ENCODE measurements at regions not wholly inside any gene's neighbourhood (a gene's known extent, or its start where the extent isn't known, plus 50 kb on each side); places are given as distances from the start of the nearest gene placed in this dataset.

DNA sequence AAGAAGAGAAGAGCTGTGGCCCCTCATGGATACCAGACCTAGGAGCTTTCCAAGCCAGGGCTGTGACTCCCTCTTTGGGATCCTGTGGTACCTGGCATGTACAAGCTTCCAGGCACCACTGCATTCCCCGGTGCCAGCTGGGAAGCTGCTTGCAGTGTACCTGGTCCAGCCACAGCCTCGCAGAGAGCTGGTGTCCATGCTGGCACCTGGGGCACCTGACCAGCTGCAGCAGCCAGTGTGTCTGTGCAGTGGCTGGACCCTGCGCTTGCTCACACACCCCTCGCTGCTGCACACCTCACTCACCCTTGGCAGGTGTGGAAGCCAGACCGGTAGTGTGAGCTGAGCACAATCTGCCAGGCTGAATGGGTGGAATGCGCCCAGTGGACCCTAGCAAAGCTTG, 190.9 kb upstream of the MAN1A1 start:
- Histone ChIP-seq H3K36me3 (ENCODE audit: control insufficient read depth, insufficient read depth, low read length) (no peaks in the 10 kb centered on the region), H3K4me1 (ENCODE audit: control insufficient read depth, insufficient read depth, low read length) (no peaks in the 10 kb centered on the region), H3K4me3 (ENCODE audit: low read length) (no peak overlapping the region), H3K9me3 (ENCODE audit: control insufficient read depth, low read depth, low read length) (no peaks in the 10 kb centered on the region), H3K27ac (ENCODE audit: low read length) (no peak overlapping the region), H3K27me3 (ENCODE audit: control insufficient read depth, insufficient read depth, low read length) (no peaks in the 10 kb centered on the region)
- DNase-seq, result no peak
- WGBS (ENCODE audit: insufficient coverage, low lambda C conversion rate), result no CpG with 5 or more reads among the region's 6 CpGs

DNA sequence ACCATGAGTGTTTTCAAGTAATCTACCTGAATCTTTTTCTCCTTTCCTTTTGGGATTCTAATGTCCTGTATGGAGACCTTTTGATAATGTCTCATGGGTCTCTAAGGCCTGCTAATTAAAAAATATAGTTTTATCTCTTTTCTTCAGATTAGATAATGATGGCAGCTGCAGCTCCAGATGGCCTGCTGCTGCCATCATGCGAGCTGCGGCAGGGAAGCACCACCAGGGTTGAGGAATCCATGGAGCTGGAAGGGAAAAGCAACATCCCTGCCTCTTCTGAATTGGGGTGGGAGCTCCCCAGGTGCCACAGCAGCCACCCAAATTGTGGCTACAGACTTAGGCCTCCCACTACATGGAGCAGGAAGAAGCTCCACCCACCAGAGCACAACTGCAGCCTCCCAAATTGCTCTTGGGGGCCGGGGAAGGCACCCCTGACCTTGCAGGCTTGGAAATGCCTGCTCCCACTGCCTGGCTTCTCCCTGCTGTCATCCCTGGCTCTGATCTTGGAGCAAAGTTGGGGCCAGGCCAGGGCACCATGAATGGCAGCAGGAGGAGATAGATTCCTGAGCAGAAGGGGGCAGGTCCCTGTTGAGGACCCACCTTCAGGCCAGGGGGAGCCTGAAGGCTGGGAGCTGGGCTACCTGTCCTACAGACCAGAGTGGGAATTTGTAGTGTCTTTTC, 189.6 kb upstream of the MAN1A1 start:
- no CpG with 5 or more reads among the region's 3 CpGs for WGBS (ENCODE audit: insufficient coverage, low lambda C conversion rate)
- no peak overlapping the region for H3K4me3 ChIP-seq (ENCODE audit: low read length)
- H3K9me3 ChIP-seq (ENCODE audit: control insufficient read depth, low read depth, low read length), result no peaks in the 10 kb centered on the region
- H3K36me3 ChIP-seq (ENCODE audit: control insufficient read depth, insufficient read depth, low read length), result no peaks in the 10 kb centered on the region
- no peaks in the 10 kb centered on the region for H3K4me1 ChIP-seq (ENCODE audit: control insufficient read depth, insufficient read depth, low read length)
- no peaks in the 10 kb centered on the region for H3K27me3 ChIP-seq (ENCODE audit: control insufficient read depth, insufficient read depth, low read length)
- DNase-seq, result no peak
- H3K27ac ChIP-seq (ENCODE audit: low read length), result no peak overlapping the region

DNA sequence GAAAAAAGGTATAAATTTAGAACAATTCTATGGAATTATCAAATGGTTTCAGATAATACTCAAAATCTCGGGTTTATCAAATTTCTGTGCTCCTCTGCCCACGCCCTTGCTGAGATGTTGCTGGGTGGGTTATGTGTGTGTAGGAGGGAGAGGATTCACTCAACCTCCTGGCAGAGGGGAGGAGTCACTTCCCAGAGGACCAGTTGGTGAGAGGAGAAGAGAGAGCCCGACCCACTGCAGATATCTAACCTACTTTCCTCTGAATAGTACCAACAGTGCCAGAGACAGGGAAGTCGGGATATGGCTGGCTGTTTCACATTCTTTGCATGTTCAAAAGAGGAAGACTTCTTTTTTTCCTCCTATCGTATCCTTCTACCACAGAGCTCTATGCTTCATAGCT, 187.1 kb upstream of the MAN1A1 start:
- Histone ChIP-seq H3K9me3 (ENCODE audit: control insufficient read depth, low read depth, low read length) (no peaks in the 10 kb centered on the region), H3K4me1 (ENCODE audit: control insufficient read depth, insufficient read depth, low read length) (no peaks in the 10 kb centered on the region), H3K27ac (ENCODE audit: low read length) (no peak overlapping the region), H3K4me3 (ENCODE audit: low read length) (no peak overlapping the region), H3K36me3 (ENCODE audit: control insufficient read depth, insufficient read depth, low read length) (no peaks in the 10 kb centered on the region), H3K27me3 (ENCODE audit: control insufficient read depth, insufficient read depth, low read length) (no peaks in the 10 kb centered on the region)
- no CpG with 5 or more reads among the region's 5 CpGs for WGBS (ENCODE audit: insufficient coverage, low lambda C conversion rate)
- DNase-seq, result no peak

DNA sequence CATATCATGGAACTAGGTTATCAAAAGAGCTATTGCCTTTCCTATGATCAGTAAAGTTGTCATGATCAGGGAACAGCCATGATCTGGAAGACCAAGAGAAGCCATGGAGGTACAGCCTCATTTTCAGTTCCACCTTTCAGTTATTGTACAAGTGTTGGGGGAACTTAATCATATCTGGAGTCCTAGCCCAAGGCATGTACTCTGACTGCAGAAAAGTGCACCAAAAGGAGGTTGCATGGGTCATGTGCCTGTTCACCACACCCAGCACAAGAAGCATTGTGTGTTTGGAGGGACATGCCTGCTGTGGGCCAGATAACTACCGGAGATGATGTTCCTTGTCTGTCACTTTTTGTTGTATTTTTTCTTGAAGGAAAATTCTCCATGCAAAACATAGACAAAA, 185.8 kb upstream of the MAN1A1 start:
- no peaks in the 10 kb centered on the region for H3K4me1 ChIP-seq (ENCODE audit: control insufficient read depth, insufficient read depth, low read length)
- no CpG with 5 or more reads among the region's 1 CpG for WGBS (ENCODE audit: insufficient coverage, low lambda C conversion rate)
- no peak overlapping the region for H3K4me3 ChIP-seq (ENCODE audit: low read length)

DNA sequence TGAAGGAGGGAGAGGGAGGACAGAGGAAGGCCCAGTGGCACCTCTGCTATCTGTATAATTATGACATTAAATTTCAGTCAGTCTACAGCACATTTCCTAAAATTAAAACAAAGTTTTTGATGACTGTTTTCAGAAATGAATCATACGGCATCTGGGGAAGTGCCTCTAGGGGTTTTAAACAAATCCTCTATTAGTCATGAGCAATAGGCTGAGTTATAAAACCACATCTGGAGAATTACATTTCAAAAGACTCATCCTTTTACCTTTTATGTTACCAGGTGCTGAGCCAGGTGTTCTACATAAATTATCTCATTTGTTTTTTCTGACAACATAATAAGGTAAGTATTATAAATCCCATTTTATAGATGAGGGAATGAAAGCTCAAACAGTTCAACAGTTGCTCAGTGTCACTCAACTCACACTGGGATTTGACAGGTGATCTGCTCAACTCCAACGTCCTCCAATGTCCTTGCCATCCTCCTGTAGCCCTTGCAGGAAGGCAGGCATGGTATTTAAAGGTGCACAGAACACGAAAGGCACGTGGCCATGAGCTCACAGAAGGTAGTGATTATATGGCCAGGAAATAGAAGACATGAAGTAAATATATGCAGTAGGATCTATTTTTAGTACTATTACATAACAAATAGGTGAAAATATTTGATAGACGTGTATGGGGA, 184.2 kb upstream of the MAN1A1 start:
- H3K27me3 ChIP-seq (ENCODE audit: control insufficient read depth, insufficient read depth, low read length), result no peaks in the 10 kb centered on the region
- H3K4me3 ChIP-seq (ENCODE audit: low read length), result no peak overlapping the region
- no peaks in the 10 kb centered on the region for H3K9me3 ChIP-seq (ENCODE audit: control insufficient read depth, low read depth, low read length)
- no peaks in the 10 kb centered on the region for H3K4me1 ChIP-seq (ENCODE audit: control insufficient read depth, insufficient read depth, low read length)
- H3K36me3 ChIP-seq (ENCODE audit: control insufficient read depth, insufficient read depth, low read length), result no peaks in the 10 kb centered on the region
- H3K27ac ChIP-seq (ENCODE audit: low read length), result no peak overlapping the region
- no peak for DNase-seq
- WGBS (ENCODE audit: insufficient coverage, low lambda C conversion rate), result 75% methylated on average over 3 of the region's 5 CpGs

More for the DNA sequence above, 185.8 kb upstream of the MAN1A1 start:
- Histone ChIP-seq H3K27ac (ENCODE audit: low read length) (no peak overlapping the region), H3K36me3 (ENCODE audit: control insufficient read depth, insufficient read depth, low read length) (no peaks in the 10 kb centered on the region), H3K9me3 (ENCODE audit: control insufficient read depth, low read depth, low read length) (no peaks in the 10 kb centered on the region), H3K27me3 (ENCODE audit: control insufficient read depth, insufficient read depth, low read length) (no peaks in the 10 kb centered on the region)
- no peak for DNase-seq

DNA sequence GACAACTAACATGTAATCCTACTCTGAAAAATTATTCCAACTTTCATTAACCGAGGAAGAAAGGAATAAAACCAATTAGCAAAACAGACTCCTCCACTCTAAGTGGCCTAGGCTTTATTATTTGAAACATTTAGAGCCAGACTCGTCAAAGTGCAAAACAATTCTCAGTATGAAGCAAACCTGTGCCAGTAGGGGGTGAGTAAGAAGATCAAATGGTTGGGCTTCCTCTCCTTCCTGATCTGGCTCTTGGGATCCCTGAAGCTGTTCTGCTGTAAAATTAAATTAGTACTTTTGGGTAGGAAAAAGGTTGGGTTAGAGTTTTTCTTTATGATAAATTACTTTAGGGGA, 177.6 kb upstream of the MAN1A1 start:
- no CpG with 5 or more reads among the region's 2 CpGs for WGBS (ENCODE audit: insufficient coverage, low lambda C conversion rate)
- Histone ChIP-seq H3K36me3 (ENCODE audit: control insufficient read depth, insufficient read depth, low read length) (no peaks in the 10 kb centered on the region), H3K27me3 (ENCODE audit: control insufficient read depth, insufficient read depth, low read length) (no peaks in the 10 kb centered on the region), H3K27ac (ENCODE audit: low read length) (no peak overlapping the region), H3K9me3 (ENCODE audit: control insufficient read depth, low read depth, low read length) (no peaks in the 10 kb centered on the region), H3K4me3 (ENCODE audit: low read length) (no peak overlapping the region), H3K4me1 (ENCODE audit: control insufficient read depth, insufficient read depth, low read length) (no peaks in the 10 kb centered on the region)
- DNase-seq, result no peak

DNA sequence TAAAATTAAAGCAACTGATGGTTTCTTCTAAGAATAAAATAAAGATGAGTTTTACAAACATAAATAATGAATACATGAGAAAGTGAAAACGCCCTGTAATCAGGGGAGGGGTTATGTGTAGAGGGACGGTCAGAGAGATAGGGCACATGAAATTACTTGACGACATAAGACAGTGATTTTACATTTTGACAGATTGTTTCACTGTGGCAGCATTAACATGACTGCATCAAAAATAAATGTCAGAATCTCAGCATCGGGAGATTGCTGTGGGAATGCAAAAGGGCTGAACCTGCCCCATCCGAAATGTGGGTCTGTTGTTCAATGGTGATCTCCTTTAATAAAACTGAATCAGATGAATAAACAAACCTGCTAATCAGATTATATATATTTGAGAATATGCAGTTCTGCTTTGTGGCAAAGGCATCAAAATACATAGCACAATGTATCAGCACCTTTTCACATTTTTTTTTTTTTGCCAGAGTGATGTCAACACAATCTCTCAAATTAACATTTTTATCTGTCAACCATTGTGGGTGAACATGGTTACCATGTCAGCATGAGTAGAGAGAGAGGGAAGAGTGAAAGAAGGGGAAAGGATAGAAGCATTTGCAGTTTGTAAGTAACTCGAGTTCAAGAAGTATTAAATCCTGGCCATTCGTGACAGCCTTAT, 177.1 kb upstream of the MAN1A1 start:
- Histone ChIP-seq H3K36me3 (ENCODE audit: control insufficient read depth, insufficient read depth, low read length) (no peaks in the 10 kb centered on the region), H3K4me1 (ENCODE audit: control insufficient read depth, insufficient read depth, low read length) (no peaks in the 10 kb centered on the region), H3K27me3 (ENCODE audit: control insufficient read depth, insufficient read depth, low read length) (no peaks in the 10 kb centered on the region), H3K27ac (ENCODE audit: low read length) (no peak overlapping the region), H3K4me3 (ENCODE audit: low read length) (no peak overlapping the region), H3K9me3 (ENCODE audit: control insufficient read depth, low read depth, low read length) (no peaks in the 10 kb centered on the region)
- no peak for DNase-seq
- 86% methylated on average over 3 of the region's 7 CpGs for WGBS (ENCODE audit: insufficient coverage, low lambda C conversion rate)

DNA sequence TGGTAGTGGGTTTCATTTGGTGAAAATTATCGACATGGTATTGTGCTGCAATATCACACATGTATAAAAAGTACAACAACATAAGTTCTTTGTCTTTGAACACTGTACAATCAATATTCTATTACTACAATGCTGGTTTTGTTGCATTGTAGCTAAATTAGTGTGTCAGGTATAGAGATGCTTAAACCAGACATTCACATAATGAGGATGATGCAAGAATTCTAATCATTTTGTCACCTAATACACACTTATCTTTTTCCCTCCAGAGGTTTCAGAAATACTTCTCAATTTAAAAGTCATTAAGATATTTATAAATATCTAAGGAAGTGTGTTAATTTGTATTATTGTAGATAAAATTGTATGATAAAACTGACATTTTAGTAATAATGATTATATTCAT, 174.8 kb upstream of the MAN1A1 start:
- Histone ChIP-seq H3K36me3 (ENCODE audit: control insufficient read depth, insufficient read depth, low read length) (no peaks in the 10 kb centered on the region), H3K27ac (ENCODE audit: low read length) (no peak overlapping the region), H3K27me3 (ENCODE audit: control insufficient read depth, insufficient read depth, low read length) (no peaks in the 10 kb centered on the region), H3K9me3 (ENCODE audit: control insufficient read depth, low read depth, low read length) (no peaks in the 10 kb centered on the region), H3K4me3 (ENCODE audit: low read length) (no peak overlapping the region), H3K4me1 (ENCODE audit: control insufficient read depth, insufficient read depth, low read length) (no peaks in the 10 kb centered on the region)
- DNase-seq, result no peak
- WGBS (ENCODE audit: insufficient coverage, low lambda C conversion rate), result 100% methylated on average over 1 of the region's 1 CpG

DNA sequence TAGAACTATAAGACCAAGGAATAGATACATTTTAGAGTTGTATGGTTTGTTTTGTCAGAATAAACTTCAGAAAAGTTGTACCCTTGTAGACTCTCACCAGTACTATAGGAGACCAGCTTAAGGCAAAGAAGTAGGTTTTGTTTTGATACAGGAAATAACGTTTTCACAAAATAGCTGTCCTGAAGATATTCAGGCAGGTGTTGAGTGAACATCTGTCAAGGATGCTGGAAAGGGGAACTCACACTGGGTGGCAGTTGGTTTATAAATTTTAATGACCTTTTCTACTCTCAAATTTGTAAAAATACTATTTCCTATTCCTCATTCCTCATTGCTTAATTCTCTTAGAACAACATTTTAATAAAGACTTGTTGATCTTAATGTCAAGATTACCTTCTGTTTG, 174.0 kb upstream of the MAN1A1 start:
- WGBS (ENCODE audit: insufficient coverage, low lambda C conversion rate), result no CpG with 5 or more reads among the region's 1 CpG

DNA sequence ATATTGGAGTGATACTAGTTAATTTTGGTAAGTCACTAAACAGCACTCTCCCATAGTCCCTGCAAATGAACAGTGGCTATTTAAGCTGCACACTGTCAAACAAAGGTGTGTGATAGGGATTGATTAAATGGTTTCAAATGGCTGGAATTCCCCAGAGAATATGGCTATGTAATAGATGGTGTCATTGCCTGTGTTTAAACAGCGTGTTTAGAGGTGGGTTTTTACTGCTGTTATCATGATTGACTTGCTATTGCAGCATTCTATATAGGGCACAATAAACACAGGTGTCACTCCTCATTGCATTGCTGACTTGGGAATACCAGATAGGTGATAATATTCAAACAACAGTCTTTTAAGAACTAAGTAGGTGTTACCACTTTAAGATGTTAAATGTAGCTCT, 171.7 kb upstream of the MAN1A1 start:
- Histone ChIP-seq H3K27me3 (ENCODE audit: control insufficient read depth, insufficient read depth, low read length) (no peaks in the 10 kb centered on the region), H3K9me3 (ENCODE audit: control insufficient read depth, low read depth, low read length) (no peaks in the 10 kb centered on the region), H3K36me3 (ENCODE audit: control insufficient read depth, insufficient read depth, low read length) (no peaks in the 10 kb centered on the region), H3K27ac (ENCODE audit: low read length) (no peak overlapping the region), H3K4me3 (ENCODE audit: low read length) (no peak overlapping the region), H3K4me1 (ENCODE audit: control insufficient read depth, insufficient read depth, low read length) (no peaks in the 10 kb centered on the region)
- peak in 1 of 2 donors; percentile 24 for DNase-seq
- WGBS (ENCODE audit: insufficient coverage, low lambda C conversion rate), result no CpG with 5 or more reads among the region's 1 CpG

More for the DNA sequence above, 174.0 kb upstream of the MAN1A1 start:
- DNase-seq, result no peak
- Histone ChIP-seq H3K4me1 (ENCODE audit: control insufficient read depth, insufficient read depth, low read length) (no peaks in the 10 kb centered on the region), H3K4me3 (ENCODE audit: low read length) (no peak overlapping the region), H3K9me3 (ENCODE audit: control insufficient read depth, low read depth, low read length) (no peaks in the 10 kb centered on the region), H3K36me3 (ENCODE audit: control insufficient read depth, insufficient read depth, low read length) (no peaks in the 10 kb centered on the region), H3K27ac (ENCODE audit: low read length) (no peak overlapping the region), H3K27me3 (ENCODE audit: control insufficient read depth, insufficient read depth, low read length) (no peaks in the 10 kb centered on the region)

DNA sequence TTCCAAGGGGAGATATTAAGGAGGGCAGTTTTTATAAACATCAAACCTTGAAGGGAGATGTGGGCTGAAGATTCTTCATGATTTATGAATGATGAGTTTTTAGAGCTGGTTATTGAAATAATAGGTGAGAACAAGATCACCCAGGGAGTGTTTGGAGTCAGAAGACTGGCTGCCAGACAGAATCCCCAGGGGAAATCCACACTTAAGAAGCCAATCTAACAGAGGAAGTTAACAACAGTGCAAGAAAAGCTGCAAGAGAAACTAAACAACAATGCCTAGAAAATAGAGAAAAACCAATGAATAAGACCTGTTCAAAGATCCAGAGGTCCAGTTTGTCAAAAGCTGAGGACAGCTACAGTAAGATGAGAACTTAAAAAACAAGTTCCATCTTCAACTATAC, 167.9 kb upstream of the MAN1A1 start:
- H3K36me3 ChIP-seq (ENCODE audit: control insufficient read depth, insufficient read depth, low read length), result no peaks in the 10 kb centered on the region
- no peak for DNase-seq
- H3K27me3 ChIP-seq (ENCODE audit: control insufficient read depth, insufficient read depth, low read length), result no peaks in the 10 kb centered on the region
- no peak overlapping the region for H3K27ac ChIP-seq (ENCODE audit: low read length)
- no peaks in the 10 kb centered on the region for H3K9me3 ChIP-seq (ENCODE audit: control insufficient read depth, low read depth, low read length)
- H3K4me3 ChIP-seq (ENCODE audit: low read length), result no peak overlapping the region
- no peaks in the 10 kb centered on the region for H3K4me1 ChIP-seq (ENCODE audit: control insufficient read depth, insufficient read depth, low read length)
